ENCODE measurements at regions not wholly inside any gene's neighbourhood (a gene's known extent, or its start where the extent isn't known, plus 50 kb on each side); places are given as distances from the start of the nearest gene placed in this dataset.

DNA sequence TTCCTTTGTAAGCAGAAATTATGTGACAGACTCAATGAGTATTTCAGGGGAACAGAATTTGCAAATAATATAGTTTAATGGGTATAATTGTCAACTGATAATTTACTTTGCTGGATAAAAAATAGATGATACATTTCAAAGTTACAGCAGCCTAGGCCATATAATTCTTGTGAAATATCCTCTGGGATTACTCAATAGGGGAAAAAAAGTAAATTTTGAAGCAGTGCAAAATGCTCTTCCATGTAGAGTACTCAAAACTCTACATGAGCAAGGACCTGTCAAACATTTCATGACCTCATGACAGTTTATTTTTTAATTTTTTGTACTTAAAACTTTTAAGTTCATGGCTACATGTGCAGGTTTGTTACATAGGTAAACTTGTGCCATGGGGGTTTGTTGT lies 163.3 kb downstream of the DACT1 start:
- TF ChIP-seq, protein P1, sequence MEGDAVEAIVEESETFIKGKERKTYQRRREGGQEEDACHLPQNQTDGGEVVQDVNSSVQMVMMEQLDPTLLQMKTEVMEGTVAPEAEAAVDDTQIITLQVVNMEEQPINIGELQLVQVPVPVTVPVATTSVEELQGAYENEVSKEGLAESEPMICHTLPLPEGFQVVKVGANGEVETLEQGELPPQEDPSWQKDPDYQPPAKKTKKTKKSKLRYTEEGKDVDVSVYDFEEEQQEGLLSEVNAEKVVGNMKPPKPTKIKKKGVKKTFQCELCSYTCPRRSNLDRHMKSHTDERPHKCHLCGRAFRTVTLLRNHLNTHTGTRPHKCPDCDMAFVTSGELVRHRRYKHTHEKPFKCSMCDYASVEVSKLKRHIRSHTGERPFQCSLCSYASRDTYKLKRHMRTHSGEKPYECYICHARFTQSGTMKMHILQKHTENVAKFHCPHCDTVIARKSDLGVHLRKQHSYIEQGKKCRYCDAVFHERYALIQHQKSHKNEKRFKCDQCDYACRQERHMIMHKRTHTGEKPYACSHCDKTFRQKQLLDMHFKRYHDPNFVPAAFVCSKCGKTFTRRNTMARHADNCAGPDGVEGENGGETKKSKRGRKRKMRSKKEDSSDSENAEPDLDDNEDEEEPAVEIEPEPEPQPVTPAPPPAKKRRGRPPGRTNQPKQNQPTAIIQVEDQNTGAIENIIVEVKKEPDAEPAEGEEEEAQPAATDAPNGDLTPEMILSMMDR (IDR thresholded peaks at IDR 0.05; ENCODE audit: control insufficient read depth, insufficient read depth, low read depth, low read length, missing control alignments) = no peak
- DNase-seq (ENCODE audit: low read depth) = no peak
- no peak overlapping the region for H3K4me3 ChIP-seq (ENCODE audit: control insufficient read depth, low read depth, low read length)

DNA sequence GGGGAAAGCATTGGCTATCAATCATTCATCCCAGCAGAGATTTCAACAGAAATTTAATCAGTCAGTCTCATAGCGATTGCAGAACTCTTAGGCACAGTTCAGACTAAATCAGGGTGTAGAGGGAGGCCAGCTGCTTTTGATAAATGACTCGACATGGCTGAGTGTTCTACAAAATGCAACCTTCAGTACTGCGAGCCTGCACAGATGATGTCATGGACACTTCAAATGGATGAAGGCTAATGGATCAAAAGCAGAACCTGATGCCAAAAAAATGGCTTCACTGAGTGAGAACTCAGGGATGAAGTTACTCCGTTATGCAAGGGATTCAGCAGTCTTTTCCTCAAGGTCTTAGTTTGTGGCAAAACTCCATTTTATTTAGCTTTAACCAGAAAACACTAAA lies 167.3 kb downstream of the DACT1 start:
- TF ChIP-seq, protein P1 (IDR thresholded peaks at IDR 0.05; ENCODE audit: control insufficient read depth, insufficient read depth, low read depth, low read length, missing control alignments) = no peak
- no peak for DNase-seq (ENCODE audit: low read depth)
- H3K4me3 ChIP-seq (ENCODE audit: control insufficient read depth, low read depth, low read length) = no peak overlapping the region

DNA sequence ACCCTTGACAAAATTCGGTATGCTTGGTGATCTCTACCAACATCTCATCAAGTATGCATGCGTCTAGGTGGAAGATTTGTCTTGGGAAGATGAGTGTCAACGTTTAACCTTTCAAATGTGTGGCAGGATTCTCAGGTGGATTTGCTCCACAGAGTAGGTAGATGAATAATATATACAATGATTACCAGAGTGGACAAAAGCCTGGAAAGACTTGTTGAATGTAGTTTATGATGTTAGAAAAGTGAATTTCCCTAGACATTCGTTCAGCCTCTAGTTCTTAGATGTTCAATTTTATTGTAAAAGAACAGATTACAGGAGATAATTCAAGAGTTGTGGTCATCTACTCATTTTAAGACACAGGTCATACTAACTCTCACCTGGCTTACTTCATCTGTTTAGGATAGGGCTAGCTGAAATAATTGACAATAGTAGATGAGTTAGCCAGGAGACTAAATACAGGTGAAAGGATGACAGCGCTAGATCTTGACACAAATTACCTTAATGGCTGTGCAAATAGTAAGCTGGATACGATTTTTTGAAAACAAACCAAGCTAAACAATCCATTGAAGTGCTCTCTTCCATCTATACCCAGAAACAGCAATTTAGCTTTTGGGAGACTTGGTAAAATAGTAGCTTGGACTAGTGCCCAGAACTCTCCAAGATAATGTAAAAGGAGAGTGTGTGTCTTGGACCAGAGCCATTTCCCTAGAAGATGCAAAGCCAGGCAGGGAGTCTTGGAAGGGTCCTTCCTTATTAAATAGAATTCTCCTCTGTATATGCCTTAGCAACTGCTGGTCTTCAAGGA lies 168.0 kb downstream of the DACT1 start:
- H3K4me3 ChIP-seq (ENCODE audit: control insufficient read depth, low read depth, low read length) = no peak overlapping the region
- TF ChIP-seq, protein P1 (IDR thresholded peaks at IDR 0.05; ENCODE audit: control insufficient read depth, insufficient read depth, low read depth, low read length, missing control alignments) = no peak
- DNase-seq (ENCODE audit: low read depth) = no peak

DNA sequence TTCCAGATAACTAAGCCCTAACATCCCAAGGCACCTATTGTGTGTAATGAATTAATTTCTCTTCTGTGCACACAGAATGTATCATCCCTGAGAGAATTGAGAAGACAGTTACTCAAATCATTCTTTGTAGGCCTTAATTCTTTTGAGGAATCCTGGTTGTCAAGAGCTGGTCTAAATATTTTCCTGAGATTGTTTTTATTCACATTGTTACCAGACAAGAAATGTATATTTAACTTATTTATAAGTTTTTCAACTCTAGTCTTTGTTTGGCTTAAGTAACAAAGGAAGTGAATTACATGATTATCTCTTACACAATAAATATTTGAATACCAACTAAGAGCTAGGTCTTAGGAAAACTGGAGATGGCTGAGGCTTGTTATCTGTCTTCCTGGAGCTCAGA lies 169.4 kb downstream of the DACT1 start:
- DNase-seq (ENCODE audit: low read depth) = no peak
- TF ChIP-seq, protein P1 (IDR thresholded peaks at IDR 0.05; ENCODE audit: control insufficient read depth, insufficient read depth, low read depth, low read length, missing control alignments) = no peak
- H3K4me3 ChIP-seq (ENCODE audit: control insufficient read depth, low read depth, low read length) = no peak overlapping the region

DNA sequence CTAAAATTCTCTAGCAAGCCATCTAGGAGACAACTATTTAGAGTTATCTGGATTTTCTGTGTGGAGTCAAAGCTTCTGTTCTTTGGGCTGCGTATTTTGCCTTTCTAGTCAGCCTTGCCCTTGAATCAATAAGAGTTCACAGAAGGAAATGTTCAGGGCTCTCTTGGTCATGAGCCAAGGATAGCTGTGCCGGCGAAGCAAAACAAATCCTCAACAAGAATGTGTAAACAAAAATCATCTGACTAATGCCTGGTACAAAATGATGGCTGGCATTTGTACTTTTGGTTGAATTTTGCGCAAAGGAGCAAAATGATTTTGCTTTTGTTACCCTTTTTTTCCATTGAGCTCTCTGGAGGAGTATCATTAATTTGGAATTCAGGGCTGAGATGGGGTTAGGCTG lies 171.1 kb downstream of the DACT1 start:
- DNase-seq (ENCODE audit: low read depth) = no peak
- no peak overlapping the region for H3K4me3 ChIP-seq (ENCODE audit: control insufficient read depth, low read depth, low read length)
- TF ChIP-seq, protein P1 (IDR thresholded peaks at IDR 0.05; ENCODE audit: control insufficient read depth, insufficient read depth, low read depth, low read length, missing control alignments) = no peak

DNA sequence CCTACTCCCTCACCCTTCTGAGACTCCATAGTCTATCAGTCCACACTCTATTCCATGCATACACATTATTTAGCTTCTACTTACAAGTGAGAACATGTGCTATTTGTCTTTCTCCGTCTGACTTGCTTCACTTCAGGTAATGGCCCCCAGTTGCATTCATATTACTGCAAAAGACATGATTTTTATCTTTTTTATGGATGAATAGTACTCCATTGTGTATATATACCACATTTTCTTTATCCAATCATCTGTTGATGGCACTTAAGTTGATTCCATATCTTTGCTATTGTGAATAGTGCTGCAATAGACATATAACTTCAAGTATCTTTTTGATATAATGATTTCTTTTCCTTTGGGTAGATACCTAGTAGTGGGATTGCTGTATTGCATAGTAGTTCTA lies 171.8 kb downstream of the DACT1 start:
- DNase-seq (ENCODE audit: low read depth) = no peak
- TF ChIP-seq, protein P1 (IDR thresholded peaks at IDR 0.05; ENCODE audit: control insufficient read depth, insufficient read depth, low read depth, low read length, missing control alignments) = no peak
- H3K4me3 ChIP-seq (ENCODE audit: control insufficient read depth, low read depth, low read length) = no peak overlapping the region
